Liver (tissue), 8 donors: ENCODE measurements at regions not wholly inside any gene's neighbourhood (a gene's known extent, or its start where the extent isn't known, plus 50 kb on each side); places are given as distances from the start of the nearest gene placed in this dataset.

Experiments used
- DNase-seq: peaks from one replicate; pipeline ENCODE4 v3.0.0-alpha.2; 2017; ENCODE audit warnings: low spot score
- H3K27ac ChIP-seq, 2 donors: one replicate each; pipeline ENCODE4 v1.7.0; 2013; ENCODE audit warnings: inconsistent platforms in 2 of 2, low read length in 2 of 2, control low read depth in 1 of 2, low read depth in 1 of 2, mild to moderate bottlenecking in 1 of 2
- H3K27me3 ChIP-seq, 4 donors: one replicate each; pipeline versions ENCODE4 v1.6.1 to v1.7.0; 2013; ENCODE audit warnings: low read length in 3 of 4, inconsistent platforms in 1 of 4, mild to moderate bottlenecking in 1 of 4, moderate library complexity in 1 of 4; ENCODE audit not compliant: control insufficient read depth in 4 of 4, insufficient read depth in 4 of 4
- H3K36me3 ChIP-seq, 4 donors: one replicate each; pipeline versions ENCODE4 v1.6.1 to v1.7.0; 2013; ENCODE audit warnings: low read length in 3 of 4, mild to moderate bottlenecking in 3 of 4, low read depth in 1 of 4, moderate library complexity in 1 of 4; ENCODE audit not compliant: control insufficient read depth in 4 of 4, insufficient read depth in 3 of 4
- H3K4me1 ChIP-seq, 4 donors: one replicate each; pipeline versions ENCODE4 v1.6.1 to v1.7.0; 2013; ENCODE audit warnings: low read length in 3 of 4, mild to moderate bottlenecking in 3 of 4, moderate library complexity in 1 of 4; ENCODE audit not compliant: control insufficient read depth in 4 of 4, insufficient read depth in 4 of 4
- H3K4me3 ChIP-seq, 3 donors: one replicate each; pipeline versions ENCODE4 v1.6.1 to v1.7.0; 2013; ENCODE audit warnings: low read length in 3 of 3, control low read depth in 1 of 3, low read depth in 1 of 3, mild to moderate bottlenecking in 1 of 3
- H3K9ac ChIP-seq, 2 donors: one replicate each; pipeline ENCODE4 v1.7.0; 2013; ENCODE audit warnings: low read length in 2 of 2, mild to moderate bottlenecking in 2 of 2, moderate library complexity in 2 of 2, control low read depth in 1 of 2, low read depth in 1 of 2
- H3K9me3 ChIP-seq, 4 donors: one replicate each; pipeline versions ENCODE4 v1.6.1 to v1.7.0; 2013; ENCODE audit warnings: low read length in 3 of 4; ENCODE audit not compliant: control insufficient read depth in 4 of 4
- ATF3 ChIP-seq: IDR thresholded peaks from 2 replicates; pipeline ENCODE4 v1.6.1; 2016; ENCODE audit warnings: antibody characterized with exemption
- EGR1 ChIP-seq, 2 donors: IDR thresholded peaks; 2 replicates each; pipeline ENCODE4 v1.6.1; 2016 to 2018; ENCODE audit warnings: antibody characterized with exemption in 2 of 2, low read depth in 2 of 2
- FOXA2 ChIP-seq: IDR thresholded peaks from 2 replicates; pipeline ENCODE4 v1.6.1; 2016; ENCODE audit warnings: antibody characterized with exemption
- GABPA ChIP-seq, 2 donors: IDR thresholded peaks in 1 of 2; conservative IDR thresholded peaks in 1 of 2; 2 replicates each; pipeline ENCODE4 v1.6.1; 2016; ENCODE audit warnings: antibody characterized with exemption in 2 of 2, mild to moderate bottlenecking in 1 of 2, moderate library complexity in 1 of 2
- HNF4A ChIP-seq, 2 donors: conservative IDR thresholded peaks; 2 replicates each; pipeline ENCODE4 v1.6.1; 2016; ENCODE audit warnings: antibody characterized with exemption in 2 of 2, mild to moderate bottlenecking in 2 of 2
- HNF4G ChIP-seq: IDR thresholded peaks from 2 replicates; pipeline ENCODE4 v1.6.1; 2016; ENCODE audit warnings: antibody characterized with exemption
- JUND ChIP-seq, 2 donors: IDR thresholded peaks; 2 replicates each; pipeline ENCODE4 v1.6.1; 2016; ENCODE audit warnings: antibody characterized with exemption in 2 of 2
- NR2F2 ChIP-seq: IDR thresholded peaks from 2 replicates; pipeline ENCODE4 v1.6.1; 2016; ENCODE audit warnings: antibody characterized with exemption
- RAD21 ChIP-seq, 2 donors: IDR thresholded peaks; 2 replicates each; pipeline ENCODE4 v1.6.1; 2016; ENCODE audit warnings: antibody characterized with exemption in 2 of 2, mild to moderate bottlenecking in 2 of 2
- REST ChIP-seq: IDR thresholded peaks from 2 replicates; pipeline ENCODE4 v1.6.1; 2016; ENCODE audit warnings: antibody characterized with exemption, mild to moderate bottlenecking
- SP1 ChIP-seq: IDR thresholded peaks from 2 replicates; pipeline ENCODE4 v1.6.1; 2018; ENCODE audit warnings: antibody characterized with exemption, mild to moderate bottlenecking
- TAF1 ChIP-seq: conservative IDR thresholded peaks from 2 replicates; pipeline ENCODE4 v1.6.1; 2016; ENCODE audit warnings: antibody characterized with exemption, mild to moderate bottlenecking
- YY1 ChIP-seq: IDR thresholded peaks from 2 replicates; pipeline ENCODE4 v1.6.1; 2016; ENCODE audit warnings: antibody characterized with exemption, mild to moderate bottlenecking
- WGBS: extraction: QIAGEN DNeasy Blood & Tissue Kit; methylation state at CpG from one replicate; pipeline ENCODE4 v1.1.7; 2013; 5-methylcytosine and 5-hydroxymethylcytosine counted together
- TF ChIP-seq, protein P1 (sequence below): IDR thresholded peaks from 2 replicates; pipeline ENCODE4 v1.6.1; 2016; ENCODE audit warnings: antibody characterized with exemption
- TF ChIP-seq, protein P2 (sequence below): fragments of 150-350 bp; IDR thresholded peaks from 2 replicates; pipeline ENCODE4 v1.5.1; 2017; ENCODE audit warnings: improper control_type of control experiment, low read depth, low read length; ENCODE audit not compliant: missing input control
- donor health status: healthy.
- donor health status: healthy.
- donor health status: healthy.
- donor health status: healthy.
- donor health status: healthy.

DNA sequence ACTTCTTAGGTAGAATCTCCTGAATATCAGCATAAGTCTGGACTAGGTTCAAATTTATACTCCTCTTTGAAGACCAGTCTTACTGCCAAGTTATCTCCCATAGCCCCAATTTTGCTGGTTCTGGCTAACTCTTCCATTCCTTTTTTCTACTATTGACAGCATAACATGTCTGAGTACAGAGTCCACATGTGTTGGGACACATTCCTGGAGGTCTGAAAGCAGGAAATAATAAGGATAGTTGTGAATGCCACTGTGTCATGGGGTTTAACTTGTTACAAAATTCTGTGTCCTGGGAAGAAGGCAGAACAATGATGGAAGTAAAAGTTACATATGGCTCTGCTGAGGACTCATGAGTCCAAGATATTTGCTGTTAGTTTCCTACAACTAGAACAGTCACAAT, 57.4 kb upstream of the ZBTB20 start:
- H3K9me3 ChIP-seq: no peaks in the 10 kb centered on the region
- H3K27me3 ChIP-seq: no peaks in the 10 kb centered on the region
- H3K4me1 ChIP-seq: peaks cover 0 to 3% (median 0%) of the 10 kb centered on the region in 4 donors
- no peak overlapping the region for H3K9ac ChIP-seq
- no peak for DNase-seq
- H3K27ac ChIP-seq: no peak overlapping the region
- no peaks in the 10 kb centered on the region for H3K36me3 ChIP-seq
- H3K4me3 ChIP-seq: no peak overlapping the region
- no peak for TF ChIP-seq SP1
- no peak for TF ChIP-seq EGR1 (IDR thresholded peaks at IDR 0.05; ENCODE audit: low read depth in 2 of 2)
- TF ChIP-seq, protein P1, sequence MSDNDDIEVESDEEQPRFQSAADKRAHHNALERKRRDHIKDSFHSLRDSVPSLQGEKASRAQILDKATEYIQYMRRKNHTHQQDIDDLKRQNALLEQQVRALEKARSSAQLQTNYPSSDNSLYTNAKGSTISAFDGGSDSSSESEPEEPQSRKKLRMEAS: no peak
- no peak for TF ChIP-seq RAD21 (IDR thresholded peaks at IDR 0.05)
- TF ChIP-seq TAF1: no peak
- no peak for TF ChIP-seq REST
- TF ChIP-seq HNF4A (conservative IDR thresholded peaks at IDR 0.05): peak; percentile 60 to 71
- TF ChIP-seq YY1: no peak
- no peak for TF ChIP-seq HNF4G

DNA sequence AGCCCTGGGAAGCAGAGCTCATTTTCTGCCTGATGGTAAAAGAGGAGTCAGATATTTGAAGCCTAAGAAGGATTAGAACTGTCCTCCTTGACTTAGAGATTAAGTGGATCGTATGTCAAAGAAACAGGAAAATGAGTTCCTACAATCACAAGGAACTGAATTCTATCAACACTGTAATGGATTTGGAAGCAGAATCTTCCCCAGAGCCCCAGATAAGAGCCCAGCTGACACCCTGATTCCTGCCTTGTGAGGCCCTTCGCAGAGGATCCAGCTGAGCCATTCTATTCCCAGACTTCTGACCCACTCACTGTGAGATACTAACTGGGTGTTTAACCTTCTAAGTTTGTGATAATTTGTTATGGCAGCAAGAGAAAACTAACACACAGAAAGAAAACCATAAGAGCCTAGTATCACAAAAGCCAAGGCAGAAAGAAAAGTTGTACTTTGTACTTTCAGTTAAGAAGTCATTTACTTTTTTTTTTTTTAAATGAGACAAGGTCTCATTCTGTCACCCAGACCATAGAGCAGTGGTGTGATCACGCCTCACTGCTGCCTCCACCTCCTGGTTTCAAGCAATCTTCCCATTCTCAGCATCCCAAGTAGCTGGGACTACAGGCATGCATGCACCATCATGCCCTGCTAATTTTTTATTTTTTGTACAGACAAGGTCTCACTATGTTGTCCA, 61.1 kb upstream of the ZBTB20 start:
- Histone ChIP-seq H3K9ac (no peak overlapping the region), H3K4me3 (no peak overlapping the region), H3K9me3 (no peaks in the 10 kb centered on the region), H3K27ac (no peak overlapping the region), H3K4me1 (peaks cover 0 to 3% (median 0%) of the 10 kb centered on the region in 4 donors), H3K27me3 (no peaks in the 10 kb centered on the region), H3K36me3 (no peaks in the 10 kb centered on the region)
- TF ChIP-seq YY1: no peak
- no peak for TF ChIP-seq RAD21 (IDR thresholded peaks at IDR 0.05)
- no peak for TF ChIP-seq TAF1
- no peak for TF ChIP-seq JUND (IDR thresholded peaks at IDR 0.05)
- TF ChIP-seq REST: no peak
- no peak for TF ChIP-seq HNF4G
- no peak for TF ChIP-seq GABPA (IDR thresholded peaks at IDR 0.05 in 1 of 2, conservative IDR thresholded peaks at IDR 0.05 in 1 of 2)
- no peak for TF ChIP-seq HNF4A (conservative IDR thresholded peaks at IDR 0.05)
- TF ChIP-seq FOXA2: no peak
- TF ChIP-seq, protein P2, sequence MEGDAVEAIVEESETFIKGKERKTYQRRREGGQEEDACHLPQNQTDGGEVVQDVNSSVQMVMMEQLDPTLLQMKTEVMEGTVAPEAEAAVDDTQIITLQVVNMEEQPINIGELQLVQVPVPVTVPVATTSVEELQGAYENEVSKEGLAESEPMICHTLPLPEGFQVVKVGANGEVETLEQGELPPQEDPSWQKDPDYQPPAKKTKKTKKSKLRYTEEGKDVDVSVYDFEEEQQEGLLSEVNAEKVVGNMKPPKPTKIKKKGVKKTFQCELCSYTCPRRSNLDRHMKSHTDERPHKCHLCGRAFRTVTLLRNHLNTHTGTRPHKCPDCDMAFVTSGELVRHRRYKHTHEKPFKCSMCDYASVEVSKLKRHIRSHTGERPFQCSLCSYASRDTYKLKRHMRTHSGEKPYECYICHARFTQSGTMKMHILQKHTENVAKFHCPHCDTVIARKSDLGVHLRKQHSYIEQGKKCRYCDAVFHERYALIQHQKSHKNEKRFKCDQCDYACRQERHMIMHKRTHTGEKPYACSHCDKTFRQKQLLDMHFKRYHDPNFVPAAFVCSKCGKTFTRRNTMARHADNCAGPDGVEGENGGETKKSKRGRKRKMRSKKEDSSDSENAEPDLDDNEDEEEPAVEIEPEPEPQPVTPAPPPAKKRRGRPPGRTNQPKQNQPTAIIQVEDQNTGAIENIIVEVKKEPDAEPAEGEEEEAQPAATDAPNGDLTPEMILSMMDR: no peak
- no peak for TF ChIP-seq SP1
- TF ChIP-seq EGR1 (IDR thresholded peaks at IDR 0.05; ENCODE audit: low read depth in 2 of 2): no peak
- no peak for TF ChIP-seq NR2F2
- no peak for TF ChIP-seq ATF3
- DNase-seq: no peak
- WGBS: 82% methylated on average over 3 of the region's 3 CpGs
